SK-N-SH (cell line): ENCODE measurements at regions not wholly inside any gene's neighbourhood (a gene's known extent, or its start where the extent isn't known, plus 50 kb on each side); places are given as distances from the start of the nearest gene placed in this dataset.

Experiments
- CTCF ChIA-PET: fragments of 300-600, 350-600 bp; formaldehyde crosslinking; extraction: SDS; loops from one replicate; lab custom pipeline; 2021; lab: Yijun Ruan, JAX
- POLR2A ChIA-PET: fragments of 350-600 bp; sonication (Branson Sonifier 250); formaldehyde crosslinking; extraction: SDS; loops from one replicate; lab custom pipeline; 2020; ENCODE audit warnings: antibody characterized with exemption, inconsistent platforms; lab: Yijun Ruan, JAX
- DNase-seq: peaks from one replicate; pipeline ENCODE4 v3.0.0; 2012
- H2AFZ ChIP-seq: fragments of 200-600 bp; sonication (generic); 2 replicates; pipeline ENCODE4 v1.8.1; 2016; ENCODE audit warnings: antibody characterized with exemption, mild to moderate bottlenecking, low read depth
- H3F3A ChIP-seq: fragments of 200-600 bp; sonication (generic); replicated peaks from 2 replicates; pipeline ENCODE3; 2016; ENCODE audit warnings: antibody characterized with exemption, mild to moderate bottlenecking; ENCODE audit not compliant: insufficient read depth
- H3K27ac ChIP-seq, 2 experiments: fragments of 200-500 bp in 1 of 2; fragments of 200-600 bp in 1 of 2; sonication (Bioruptor generic) in 1 of 2; sonication (generic), shearing (Covaris generic) in 1 of 2; 2 replicates each; pipeline versions ENCODE4 v1.5.1 to v1.6.1; 2014 to 2016; ENCODE audit warnings: low read depth in 2 of 2, inconsistent platforms in 1 of 2, low read length in 1 of 2, mild to moderate bottlenecking in 1 of 2, mixed read lengths in 1 of 2
- H3K27me3 ChIP-seq: fragments of 200-600 bp; sonication (generic), shearing (Covaris generic); 2 replicates; pipeline ENCODE4 v1.6.1; 2016; ENCODE audit warnings: mixed run types; ENCODE audit not compliant: insufficient read depth
- H3K36me3 ChIP-seq, 2 experiments: fragments of 200-500 bp in 1 of 2; fragments of 200-600 bp in 1 of 2; sonication (Bioruptor generic) in 1 of 2; sonication (generic) in 1 of 2; replicated peaks in 1 of 2; 2 replicates each; pipeline versions ENCODE3 to v1.5.1; 2014 to 2016; ENCODE audit warnings: low read length in 1 of 2, mild to moderate bottlenecking in 1 of 2; ENCODE audit not compliant: insufficient read depth in 2 of 2, control insufficient read depth in 1 of 2
- H3K4me1 ChIP-seq, 2 experiments: fragments of 200-500 bp in 1 of 2; fragments of 200-600 bp in 1 of 2; sonication (Bioruptor generic) in 1 of 2; sonication (generic), shearing (Covaris generic) in 1 of 2; 2 replicates each; pipeline versions ENCODE4 v1.5.1 to v1.6.1; 2014 to 2016; ENCODE audit warnings: low read depth in 1 of 2, low read length in 1 of 2, mixed run types in 1 of 2; ENCODE audit not compliant: insufficient read depth in 2 of 2, control insufficient read depth in 1 of 2
- H3K4me2 ChIP-seq: fragments of 200-600 bp; sonication (generic), shearing (Covaris generic); 2 replicates; pipeline ENCODE4 v1.6.1; 2017; ENCODE audit warnings: mixed run types
- H3K4me3 ChIP-seq, 2 experiments: fragments of 200-500 bp in 1 of 2; fragments of 200-600 bp in 1 of 2; sonication (Bioruptor generic) in 1 of 2; sonication (generic), shearing (Covaris generic) in 1 of 2; 2 replicates each; pipeline versions ENCODE4 v1.5.1 to v1.8.1; 2014 to 2016; ENCODE audit warnings: low read depth in 2 of 2, inconsistent platforms in 1 of 2, low read length in 1 of 2, mild to moderate bottlenecking in 1 of 2, mixed read lengths in 1 of 2, moderate library complexity in 1 of 2
- H3K79me2 ChIP-seq: fragments of 200-600 bp; sonication (generic); 2 replicates; pipeline ENCODE4 v1.8.1; 2017; ENCODE audit warnings: mild to moderate bottlenecking; ENCODE audit not compliant: insufficient read depth
- H3K9ac ChIP-seq: fragments of 200-600 bp; sonication (generic); 2 replicates; pipeline ENCODE4 v1.6.1; 2017; ENCODE audit warnings: mixed run types
- H3K9me2 ChIP-seq: fragments of 200-600 bp; sonication (generic); 2 replicates; pipeline ENCODE4 v1.6.1; 2017; ENCODE audit warnings: mixed run types
- H3K9me3 ChIP-seq: fragments of 200-600 bp; sonication (generic); 2 replicates; pipeline ENCODE4 v1.6.1; 2017; ENCODE audit warnings: mixed run types, mild to moderate bottlenecking, moderate library complexity
- H4K20me1 ChIP-seq: fragments of 200-600 bp; sonication (generic); 2 replicates; pipeline ENCODE4 v1.6.1; 2017; ENCODE audit warnings: mild to moderate bottlenecking, mixed run types; ENCODE audit not compliant: insufficient read depth
- CHD2 ChIP-seq: fragments of 150-350 bp; IDR thresholded peaks from 2 replicates; pipeline ENCODE4 v1.6.1; 2018; ENCODE audit warnings: low read length; ENCODE audit not compliant: partially characterized antibody
- CTCF ChIP-seq: fragments of 200-600 bp; sonication (generic); IDR thresholded peaks from 2 replicates; pipeline ENCODE4 v1.6.1; 2017; ENCODE audit warnings: antibody characterized with exemption, mild to moderate bottlenecking, moderate library complexity
- EP300 ChIP-seq, 2 experiments: IDR thresholded peaks; 2 replicates each; pipeline versions ENCODE4 v1.4.0 to v1.6.1; 2012; ENCODE audit warnings: borderline replicate concordance in 1 of 2, low read depth in 1 of 2, low read length in 1 of 2
- EZH2phosphoT487 ChIP-seq: fragments of 200-600 bp; sonication (generic); IDR thresholded peaks from 2 replicates; pipeline ENCODE4 v1.6.1; 2017; ENCODE audit warnings: low read depth, mixed run types, mild to moderate bottlenecking, antibody characterized with exemption, moderate library complexity, borderline replicate concordance
- FOSL2 ChIP-seq: IDR thresholded peaks from 2 replicates; pipeline ENCODE4 v1.4.0; 2012; ENCODE audit warnings: low read depth, mild to moderate bottlenecking, moderate library complexity, borderline replicate concordance
- FOXJ3 ChIP-seq: sonication (generic); formaldehyde crosslinking; IDR thresholded peaks from 2 replicates; pipeline ENCODE4 v1.5.1; 2020; ENCODE audit warnings: mild to moderate bottlenecking, missing genetic modification reagents
- GATA2 ChIP-seq: sonication (generic); formaldehyde crosslinking; IDR thresholded peaks from 2 replicates; pipeline ENCODE4 v1.5.0; 2020; ENCODE audit warnings: mild to moderate bottlenecking, missing genetic modification reagents
- IRF3 ChIP-seq: fragments of 150-350 bp; IDR thresholded peaks from 2 replicates; pipeline ENCODE4 v1.6.1; 2016; ENCODE audit warnings: mild to moderate bottlenecking, low read depth, low read length
- MAX ChIP-seq: IDR thresholded peaks from 2 replicates; pipeline ENCODE4 v1.4.0; 2012; ENCODE audit warnings: low read depth
- MXI1 ChIP-seq: IDR thresholded peaks from 2 replicates; pipeline ENCODE4 v1.6.1; 2012; ENCODE audit warnings: mild to moderate bottlenecking, low read depth, low read length, improper control_type of control experiment
- NFIC ChIP-seq: IDR thresholded peaks from 2 replicates; pipeline ENCODE4 v1.4.0; 2012; ENCODE audit warnings: borderline replicate concordance
- NRF1 ChIP-seq: IDR thresholded peaks from 2 replicates; pipeline ENCODE4 v1.6.1; 2012; ENCODE audit warnings: low read depth, mild to moderate bottlenecking, low read length
- POLR2AphosphoS5 ChIP-seq: IDR thresholded peaks from 2 replicates; pipeline ENCODE4 v1.6.1; 2012; ENCODE audit warnings: low read depth, low read length
- RCOR1 ChIP-seq: fragments of 150-350 bp; IDR thresholded peaks from 2 replicates; pipeline ENCODE4 v1.6.1; 2017; ENCODE audit warnings: antibody characterized with exemption, low read length
- RFX5 ChIP-seq: IDR thresholded peaks from 2 replicates; pipeline ENCODE4 v1.6.1; 2012; ENCODE audit warnings: mild to moderate bottlenecking, improper control_type of control experiment, low read length
- SMC3 ChIP-seq: IDR thresholded peaks from 2 replicates; pipeline ENCODE4 v1.6.1; 2012; ENCODE audit warnings: low read depth, low read length, improper control_type of control experiment
- TAF1 ChIP-seq: IDR thresholded peaks from 2 replicates; pipeline ENCODE4 v1.6.1; 2012; ENCODE audit warnings: low read depth, mild to moderate bottlenecking, low read length, moderate library complexity, borderline replicate concordance
- TCF12 ChIP-seq: IDR thresholded peaks from 2 replicates; pipeline ENCODE4 v1.4.0; 2012
- WGBS: methylation state at CpG from one replicate; pipeline ENCODE4 v1.1.6; 2017; ENCODE audit warnings: low lambda C conversion rate; 5-methylcytosine and 5-hydroxymethylcytosine counted together

GRCh38 chrX:124203311-124203710 lies 129.1 kb upstream of the TEX13D start:
- no peak overlapping the region for H3K9ac ChIP-seq
- H3K4me2 ChIP-seq, result no peak overlapping the region
- H3K4me1 ChIP-seq, result no peaks in the 10 kb centered on the region
- TF ChIP-seq RFX5 (no peak), EZH2phosphoT487 (no peak), FOXJ3 (CRISPR knock-in tag) (no peak), POLR2AphosphoS5 (no peak), RCOR1 (no peak), IRF3 (no peak), TCF12 (no peak), SMC3 (no peak), CTCF (no peak), MXI1 (no peak), NFIC (no peak), FOSL2 (no peak), NRF1 (no peak), EP300 (IDR thresholded peaks at IDR 0.05; ENCODE audit: borderline replicate concordance in 1 of 2, low read depth in 1 of 2, low read length in 1 of 2) (no peak), GATA2 (CRISPR knock-in tag) (no peak), CHD2 (no peak)
- H3K9me2 ChIP-seq, result no peaks in the 10 kb centered on the region
- H3K79me2 ChIP-seq, result no peaks in the 10 kb centered on the region
- no peaks in the 10 kb centered on the region for H4K20me1 ChIP-seq
- DNase-seq, result no peak
- no peaks in the 10 kb centered on the region for H3K36me3 ChIP-seq
- ChIA-PET POLR2A (no interaction called here), CTCF (no interaction called here)
- H3K27ac ChIP-seq, result no peak overlapping the region
- H2AFZ ChIP-seq, result no peak overlapping the region
- no peaks in the 10 kb centered on the region for H3F3A ChIP-seq
- H3K4me3 ChIP-seq, result no peak overlapping the region
- no peaks in the 10 kb centered on the region; the same call in 1 of the 2 replicates for H3K27me3 ChIP-seq
- 24% methylated on average over 1 of the region's 1 CpG for WGBS
- no peaks in the 10 kb centered on the region; the same call in 1 of the 2 replicates for H3K9me3 ChIP-seq

- CTCF ChIA-PET, result no interaction called here
- H3K27ac ChIP-seq, result no peak overlapping the region
These were observed 123.8 kb upstream of the TEX13D start for GRCh38 chrX:124208660-124209059.

More at GRCh38 chrX:124208660-124209059, 123.8 kb upstream of the TEX13D start:
- DNase-seq, result no peak
- 20% methylated on average over 5 of the region's 5 CpGs for WGBS
- Histone ChIP-seq H3K4me3 (no peak overlapping the region), H3K79me2 (no peaks in the 10 kb centered on the region), H3K9me3 (no peaks in the 10 kb centered on the region), H3K36me3 (no peaks in the 10 kb centered on the region), H3F3A (no peaks in the 10 kb centered on the region), H3K4me2 (no peak overlapping the region), H2AFZ (no peak overlapping the region), H3K27me3 (no peaks in the 10 kb centered on the region), H3K4me1 (no peaks in the 10 kb centered on the region), H3K9me2 (no peaks in the 10 kb centered on the region), H4K20me1 (no peaks in the 10 kb centered on the region), H3K9ac (no peak overlapping the region)
- POLR2A ChIA-PET, result no interaction called here
- TF ChIP-seq TAF1 (no peak), EZH2phosphoT487 (no peak), FOSL2 (no peak), MAX (no peak)
